CD4-positive, alpha-beta T cell (primary cell): ENCODE measurements at regions not wholly inside any gene's neighbourhood (a gene's known extent, or its start where the extent isn't known, plus 50 kb on each side); places are given as distances from the start of the nearest gene placed in this dataset.

Source experiments
- ATAC-seq: fragments of 200-7000 bp; cut with Tn5 transposase; one replicate; pipeline ENCODE4 v1.10.0; 2022; ENCODE audit warnings: mild to moderate bottlenecking; ENCODE audit not compliant: poor library complexity
- CTCF ChIA-PET: fragments of 350-600 bp; sonication (Branson Sonifier 250); formaldehyde crosslinking; loops from one replicate; lab custom pipeline; 2021; ENCODE audit warnings: antibody characterized with exemption, inconsistent platforms; lab: Charles Lee
- POLR2A ChIA-PET: fragments of 350-600 bp; sonication (Branson Sonifier 250); formaldehyde crosslinking; loops from one replicate; lab custom pipeline; 2021; ENCODE audit warnings: antibody characterized with exemption, inconsistent platforms; lab: Charles Lee
- DNase-seq, 14 experiments: peaks; one replicate each; pipeline ENCODE4 v3.0.0-alpha.2; 2013 to 2020; ENCODE audit warnings: mixed read lengths in 2 of 14
- H3K27ac ChIP-seq, 2 donors: one replicate each; pipeline versions ENCODE4 v1.5.1 to v1.7.0; 2013; ENCODE audit warnings: low read length in 2 of 2, low read depth in 1 of 2, mild to moderate bottlenecking in 1 of 2
- H3K27me3 ChIP-seq, 2 experiments: 1 replicate in 1 of 2; 2 replicates in 1 of 2; pipeline versions ENCODE4 v1.6.1 to v1.7.0; 2013; ENCODE audit warnings: low read length in 2 of 2, control low read depth in 1 of 2, mild to moderate bottlenecking in 1 of 2, moderate library complexity in 1 of 2; ENCODE audit not compliant: insufficient read depth in 2 of 2, control insufficient read depth in 1 of 2
- H3K36me3 ChIP-seq: one replicate; pipeline ENCODE4 v1.6.1; 2013; ENCODE audit warnings: low read length, control low read depth; ENCODE audit not compliant: insufficient read depth
- H3K4me1 ChIP-seq: one replicate; pipeline ENCODE4 v1.6.1; 2013; ENCODE audit warnings: low read length, control low read depth; ENCODE audit not compliant: insufficient read depth
- H3K4me3 ChIP-seq: one replicate; pipeline ENCODE4 v1.5.1; 2013; ENCODE audit warnings: mild to moderate bottlenecking, low read length, moderate library complexity
- H3K9me3 ChIP-seq, 2 experiments: 1 replicate in 1 of 2; 2 replicates in 1 of 2; pipeline versions ENCODE4 v1.6.1 to v1.7.0; 2013; ENCODE audit warnings: low read length in 2 of 2, mild to moderate bottlenecking in 2 of 2, control low read depth in 1 of 2, moderate library complexity in 1 of 2; ENCODE audit not compliant: control insufficient read depth in 1 of 2, insufficient read depth in 1 of 2
- H3K27ac Mint-ChIP-seq: one replicate; pipeline ENCODE4 v1.8.0; 2020; ENCODE audit warnings: mixed read lengths
- H3K27me3 Mint-ChIP-seq: one replicate; pipeline ENCODE4 v1.8.0; 2021; ENCODE audit warnings: mixed read lengths
- H3K36me3 Mint-ChIP-seq: one replicate; pipeline ENCODE4 v1.8.0; 2021; ENCODE audit warnings: low read depth, mixed read lengths
- H3K4me1 Mint-ChIP-seq: one replicate; pipeline ENCODE4 v1.8.0; 2021; ENCODE audit warnings: low read depth, mixed read lengths
- H3K4me3 Mint-ChIP-seq: one replicate; pipeline ENCODE4 v1.8.0; 2020; ENCODE audit warnings: mild to moderate bottlenecking, mixed read lengths
- H3K9me3 Mint-ChIP-seq: one replicate; pipeline ENCODE4 v1.8.0; 2020; ENCODE audit warnings: mixed read lengths
- intact Hi-C, 2 experiments: fragments of 100-400 bp; cut with DNase I in 1 of 2; cut with micrococcal nuclease in 1 of 2; formaldehyde crosslinking; loops; one replicate each; pipeline versions ENCODE4 v1.15.1 to v1.9.0; 2023 to 2025; cut with DNase I, micrococcal nuclease
- TF ChIP-seq, protein P1 (sequence below): fragments of 200-600 bp; IDR thresholded peaks from one replicate; pipeline ENCODE4 v1.8.0; 2022; ENCODE audit warnings: antibody characterized with exemption, mild to moderate bottlenecking

DNA sequence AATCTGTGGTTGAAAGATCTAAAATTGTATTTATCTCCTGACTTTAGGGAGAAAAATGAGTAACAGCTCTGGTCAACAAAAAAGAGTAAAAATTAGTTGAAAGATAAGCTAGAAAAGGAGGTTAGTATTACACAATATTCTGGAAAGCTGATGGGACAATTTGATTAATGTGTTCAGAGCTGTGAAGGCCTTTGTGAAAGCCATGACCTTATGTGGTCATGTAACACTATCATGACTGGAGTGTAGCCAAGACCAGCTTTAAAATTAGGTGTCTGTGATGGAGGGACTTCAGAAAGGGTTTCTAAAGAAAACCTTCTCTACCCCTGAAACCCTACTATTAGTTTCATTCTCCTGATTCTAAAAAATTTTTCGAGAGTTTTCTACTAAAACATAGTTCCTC, 127.2 kb downstream of the NFKBIZ start:
- ATAC-seq: no peak

DNA sequence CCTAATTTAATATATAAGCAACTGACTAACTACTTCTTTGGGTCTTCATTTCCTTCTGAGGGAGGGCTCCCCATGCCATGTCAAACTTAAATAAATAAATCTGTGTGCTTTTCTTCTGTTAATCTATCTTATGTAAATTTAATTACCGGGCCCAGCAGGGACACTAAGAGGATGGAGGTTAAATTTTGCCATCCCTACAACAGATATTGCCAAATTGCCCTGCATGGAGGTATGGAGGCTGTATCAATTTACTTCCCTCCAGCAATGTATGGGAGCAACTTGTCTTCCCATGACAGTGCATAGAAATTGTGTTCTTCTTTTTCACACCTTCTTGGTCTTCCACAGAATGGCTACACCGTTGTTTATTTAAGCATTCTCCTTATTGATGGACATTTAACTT, 129.0 kb downstream of the NFKBIZ start:
- H3K36me3 Mint-ChIP-seq: no peaks in the 10 kb centered on the region
- H3K4me1 Mint-ChIP-seq: no peaks in the 10 kb centered on the region
- no peak for ATAC-seq
- no peaks in the 10 kb centered on the region for H3K27me3 Mint-ChIP-seq
- intact Hi-C loops: no loop called here
- H3K4me3 Mint-ChIP-seq: no peak overlapping the region
- H3K4me1 ChIP-seq: no peaks in the 10 kb centered on the region
- H3K4me3 ChIP-seq: no peak overlapping the region
- peaks cover 7% of the 10 kb centered on the region for H3K9me3 Mint-ChIP-seq
- H3K27ac Mint-ChIP-seq: no peak overlapping the region
- H3K36me3 ChIP-seq: no peaks in the 10 kb centered on the region
- no peak overlapping the region for H3K27ac ChIP-seq
- POLR2A ChIA-PET: interaction anchor here (1.1 kb wide), 1 partner anchor 13 kb away, joined by 3 read pairs; no protein-coding TSS in a partner anchor
- no peak for DNase-seq
- TF ChIP-seq, protein P1, sequence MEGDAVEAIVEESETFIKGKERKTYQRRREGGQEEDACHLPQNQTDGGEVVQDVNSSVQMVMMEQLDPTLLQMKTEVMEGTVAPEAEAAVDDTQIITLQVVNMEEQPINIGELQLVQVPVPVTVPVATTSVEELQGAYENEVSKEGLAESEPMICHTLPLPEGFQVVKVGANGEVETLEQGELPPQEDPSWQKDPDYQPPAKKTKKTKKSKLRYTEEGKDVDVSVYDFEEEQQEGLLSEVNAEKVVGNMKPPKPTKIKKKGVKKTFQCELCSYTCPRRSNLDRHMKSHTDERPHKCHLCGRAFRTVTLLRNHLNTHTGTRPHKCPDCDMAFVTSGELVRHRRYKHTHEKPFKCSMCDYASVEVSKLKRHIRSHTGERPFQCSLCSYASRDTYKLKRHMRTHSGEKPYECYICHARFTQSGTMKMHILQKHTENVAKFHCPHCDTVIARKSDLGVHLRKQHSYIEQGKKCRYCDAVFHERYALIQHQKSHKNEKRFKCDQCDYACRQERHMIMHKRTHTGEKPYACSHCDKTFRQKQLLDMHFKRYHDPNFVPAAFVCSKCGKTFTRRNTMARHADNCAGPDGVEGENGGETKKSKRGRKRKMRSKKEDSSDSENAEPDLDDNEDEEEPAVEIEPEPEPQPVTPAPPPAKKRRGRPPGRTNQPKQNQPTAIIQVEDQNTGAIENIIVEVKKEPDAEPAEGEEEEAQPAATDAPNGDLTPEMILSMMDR: no peak
- CTCF ChIA-PET: no interaction called here
- H3K9me3 ChIP-seq: no peaks in the 10 kb centered on the region
- H3K27me3 ChIP-seq: no peaks in the 10 kb centered on the region

More for the DNA sequence above, 127.2 kb downstream of the NFKBIZ start:
- Mint-ChIP-seq H3K36me3 (no peaks in the 10 kb centered on the region), H3K27ac (no peak overlapping the region), H3K4me1 (peaks cover 12% of the 10 kb centered on the region), H3K9me3 (peaks cover 5% of the 10 kb centered on the region), H3K4me3 (no peak overlapping the region), H3K27me3 (no peaks in the 10 kb centered on the region)
- no peaks in the 10 kb centered on the region for H3K4me1 ChIP-seq
- TF ChIP-seq, protein P1: no peak
- ChIA-PET CTCF (no interaction called here), POLR2A (no interaction called here)
- H3K27me3 ChIP-seq: no peaks in the 10 kb centered on the region
- no peaks in the 10 kb centered on the region for H3K36me3 ChIP-seq
- no peak for DNase-seq
- no peaks in the 10 kb centered on the region for H3K9me3 ChIP-seq
- H3K4me3 ChIP-seq: no peak overlapping the region
- H3K27ac ChIP-seq: no peak overlapping the region
- intact Hi-C loops: loop anchor here in 1 of 2 experiments (1.0 kb wide), 1 partner anchor 38 kb away; no protein-coding TSS in a partner anchor

DNA sequence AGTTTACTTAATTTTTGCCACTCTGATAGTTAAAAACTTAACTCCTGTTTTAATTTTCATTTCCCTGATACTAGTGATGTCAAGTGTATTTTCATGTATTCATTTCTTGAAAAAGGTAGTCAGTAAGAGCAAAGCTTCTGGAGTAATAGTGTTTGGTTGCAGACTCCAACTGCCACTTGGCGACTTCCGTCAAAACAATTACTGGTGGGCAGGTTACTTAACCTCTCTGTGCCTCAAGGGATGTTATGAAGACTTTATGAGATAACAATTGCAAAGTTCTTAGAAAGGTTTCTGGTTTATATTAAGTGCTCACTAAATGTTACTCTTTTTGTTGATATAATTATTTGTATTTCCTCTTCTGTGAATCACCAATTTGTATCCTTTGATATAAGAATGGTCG, 129.7 kb downstream of the NFKBIZ start:
- H3K36me3 Mint-ChIP-seq: no peaks in the 10 kb centered on the region
- peaks cover 7% of the 10 kb centered on the region for H3K9me3 Mint-ChIP-seq
- no peak overlapping the region for H3K27ac ChIP-seq
- H3K27me3 ChIP-seq: no peaks in the 10 kb centered on the region
- no peak overlapping the region for H3K4me3 ChIP-seq
- H3K27ac Mint-ChIP-seq: no peak overlapping the region
- H3K36me3 ChIP-seq: no peaks in the 10 kb centered on the region
- no peak for ATAC-seq
- no peaks in the 10 kb centered on the region for H3K4me1 Mint-ChIP-seq
- no peaks in the 10 kb centered on the region for H3K9me3 ChIP-seq
- TF ChIP-seq, protein P1: no peak
- intact Hi-C loops: no loop called here
- H3K4me3 Mint-ChIP-seq: no peak overlapping the region
- H3K27me3 Mint-ChIP-seq: no peaks in the 10 kb centered on the region
- no peaks in the 10 kb centered on the region for H3K4me1 ChIP-seq
- no peak for DNase-seq
- ChIA-PET POLR2A (no interaction called here), CTCF (no interaction called here)
